ENCODE measurements at regions not wholly inside any gene's neighbourhood (a gene's known extent, or its start where the extent isn't known, plus 50 kb on each side); places are given as distances from the start of the nearest gene placed in this dataset.

DNA sequence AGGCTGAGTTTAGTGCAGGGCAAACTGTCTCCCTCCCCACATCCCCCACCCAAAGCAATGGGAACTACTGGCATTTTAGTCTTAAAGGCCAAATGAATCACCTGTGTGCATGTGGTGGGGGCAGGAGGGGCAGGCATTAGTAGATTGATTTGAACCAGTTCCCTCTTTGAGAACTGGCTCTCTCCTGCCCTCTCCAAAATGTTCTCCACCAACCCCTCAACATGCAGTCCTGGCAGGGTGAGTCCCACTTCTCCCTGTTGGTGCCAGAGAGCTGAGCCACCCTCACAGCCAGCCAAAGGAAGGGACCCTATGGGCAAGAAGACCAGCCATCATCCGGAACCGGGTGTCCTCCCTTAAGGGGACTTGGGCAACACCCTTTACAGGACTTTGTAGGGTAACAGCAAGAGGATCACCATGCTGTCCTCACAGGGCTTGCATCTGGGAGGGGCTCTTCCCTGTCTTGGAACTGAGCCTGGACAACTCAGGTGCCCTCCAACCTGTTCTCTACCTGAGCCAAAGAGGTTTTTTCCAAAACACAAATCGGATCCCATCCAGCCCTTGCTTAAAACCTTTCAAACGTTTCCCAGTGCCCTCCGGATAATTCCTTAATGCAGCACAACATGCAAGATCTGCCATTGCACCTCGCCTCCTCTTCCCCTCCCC, 80.6 kb downstream of the MRPL14 start:
- TF ChIP-seq POLR2A (IDR thresholded peaks at IDR 0.05): no peak
- TF ChIP-seq, protein P1, sequence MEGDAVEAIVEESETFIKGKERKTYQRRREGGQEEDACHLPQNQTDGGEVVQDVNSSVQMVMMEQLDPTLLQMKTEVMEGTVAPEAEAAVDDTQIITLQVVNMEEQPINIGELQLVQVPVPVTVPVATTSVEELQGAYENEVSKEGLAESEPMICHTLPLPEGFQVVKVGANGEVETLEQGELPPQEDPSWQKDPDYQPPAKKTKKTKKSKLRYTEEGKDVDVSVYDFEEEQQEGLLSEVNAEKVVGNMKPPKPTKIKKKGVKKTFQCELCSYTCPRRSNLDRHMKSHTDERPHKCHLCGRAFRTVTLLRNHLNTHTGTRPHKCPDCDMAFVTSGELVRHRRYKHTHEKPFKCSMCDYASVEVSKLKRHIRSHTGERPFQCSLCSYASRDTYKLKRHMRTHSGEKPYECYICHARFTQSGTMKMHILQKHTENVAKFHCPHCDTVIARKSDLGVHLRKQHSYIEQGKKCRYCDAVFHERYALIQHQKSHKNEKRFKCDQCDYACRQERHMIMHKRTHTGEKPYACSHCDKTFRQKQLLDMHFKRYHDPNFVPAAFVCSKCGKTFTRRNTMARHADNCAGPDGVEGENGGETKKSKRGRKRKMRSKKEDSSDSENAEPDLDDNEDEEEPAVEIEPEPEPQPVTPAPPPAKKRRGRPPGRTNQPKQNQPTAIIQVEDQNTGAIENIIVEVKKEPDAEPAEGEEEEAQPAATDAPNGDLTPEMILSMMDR (IDR thresholded peaks at IDR 0.05): no peak

Measured in esophagus squamous epithelium (tissue), 4 donors.